GM18867 (cell line): ENCODE measurements at regions not wholly inside any gene's neighbourhood (a gene's known extent, or its start where the extent isn't known, plus 50 kb on each side); places are given as distances from the start of the nearest gene placed in this dataset.

Experiments used
- ATAC-seq: cut with Tn5 transposase; IDR thresholded peaks from one replicate; pipeline ENCODE4 v1.9.1; 2021; ENCODE audit warnings: mild to moderate bottlenecking, moderate library complexity; ENCODE audit not compliant: unreplicated experiment

GRCh38 chr7:153504288-153505075, 547.7 kb upstream of the DPP6 start:
- ATAC-seq: no peak

GRCh38 chr7:153507885-153508284, 544.3 kb upstream of the DPP6 start:
- no peak for ATAC-seq

GRCh38 chr7:153509768-153510167, 542.4 kb upstream of the DPP6 start:
- ATAC-seq: no peak

GRCh38 chr7:153510674-153511073, 541.5 kb upstream of the DPP6 start:
- ATAC-seq: no peak

- no peak for ATAC-seq
Observed at GRCh38 chr7:153514032-153514431, 538.2 kb upstream of the DPP6 start.

GRCh38 chr7:153515359-153515758, 536.8 kb upstream of the DPP6 start:
- ATAC-seq: no peak

GRCh38 chr7:153518201-153518984, 533.8 kb upstream of the DPP6 start:
- ATAC-seq: no peak

- ATAC-seq: no peak
Observed at GRCh38 chr7:153521370-153521769, 530.8 kb upstream of the DPP6 start.

GRCh38 chr7:153522261-153522660, 529.9 kb upstream of the DPP6 start:
- ATAC-seq: no peak

GRCh38 chr7:153523320-153524015, 528.7 kb upstream of the DPP6 start:
- no peak for ATAC-seq

GRCh38 chr7:153524070-153524601, 528.1 kb upstream of the DPP6 start:
- no peak for ATAC-seq

- no peak for ATAC-seq
Observed at GRCh38 chr7:153529100-153529499, 523.1 kb upstream of the DPP6 start.

- no peak for ATAC-seq
Observed at GRCh38 chr7:153529651-153530165, 522.5 kb upstream of the DPP6 start.

GRCh38 chr7:153530441-153530840, 521.8 kb upstream of the DPP6 start:
- ATAC-seq: no peak

GRCh38 chr7:153532326-153532725, 519.9 kb upstream of the DPP6 start:
- no peak for ATAC-seq

GRCh38 chr7:153537271-153537670, 514.9 kb upstream of the DPP6 start:
- no peak for ATAC-seq

GRCh38 chr7:153541903-153542302, 510.3 kb upstream of the DPP6 start:
- no peak for ATAC-seq

GRCh38 chr7:153543232-153543631, 509.0 kb upstream of the DPP6 start:
- no peak for ATAC-seq

GRCh38 chr7:153550173-153550572, 502.0 kb upstream of the DPP6 start:
- ATAC-seq: no peak

GRCh38 chr7:153564391-153564790, 487.8 kb upstream of the DPP6 start:
- ATAC-seq: no peak

GRCh38 chr7:153566324-153566723, 485.9 kb upstream of the DPP6 start:
- no peak for ATAC-seq
